Sigmoid colon (tissue), 6 donors: ENCODE measurements at regions not wholly inside any gene's neighbourhood (a gene's known extent, or its start where the extent isn't known, plus 50 kb on each side); places are given as distances from the start of the nearest gene placed in this dataset.

ENCODE experiments used
- DNase-seq: peaks from one replicate; pipeline ENCODE4 v3.0.0-alpha.2; 2019
- H3K27ac ChIP-seq, 4 donors: fragments of 200-600 bp; sonication (generic); one replicate each; pipeline ENCODE4 v1.5.1; 2016 to 2019; ENCODE audit warnings: mild to moderate bottlenecking in 1 of 4
- H3K27me3 ChIP-seq, 3 donors: fragments of 200-600 bp; sonication (generic); one replicate each; pipeline ENCODE4 v1.5.1; 2019; ENCODE audit warnings: mild to moderate bottlenecking in 1 of 3
- H3K36me3 ChIP-seq, 4 donors: fragments of 200-600 bp; sonication (generic); one replicate each; pipeline ENCODE4 v1.5.1; 2016 to 2019
- H3K4me1 ChIP-seq, 4 donors: fragments of 200-600 bp; sonication (generic); one replicate each; pipeline ENCODE4 v1.5.1; 2017 to 2019
- H3K4me3 ChIP-seq, 4 donors: fragments of 200-600 bp; sonication (generic); one replicate each; pipeline ENCODE4 v1.5.1; 2017 to 2019; ENCODE audit warnings: mild to moderate bottlenecking in 2 of 4, moderate library complexity in 1 of 4
- H3K9me3 ChIP-seq, 4 donors: fragments of 200-600 bp in 3 of 4; sonication (generic) in 3 of 4; one replicate each; pipeline versions ENCODE4 v1.5.1 to v1.6.1; 2013 to 2019
- CTCF ChIP-seq, 4 experiments: fragments of 450-650 bp in 3 of 4; fragments of 200-600 bp in 1 of 4; IDR thresholded peaks; one replicate each; pipeline ENCODE4 v1.5.1; 2016 to 2019; ENCODE audit warnings: antibody characterized with exemption in 4 of 4, mild to moderate bottlenecking in 3 of 4, moderate library complexity in 2 of 4
- EP300 ChIP-seq, 4 donors: sonication (generic); formaldehyde crosslinking; IDR thresholded peaks; one replicate each; pipeline ENCODE4 v1.6.1; 2017; ENCODE audit warnings: antibody characterized with exemption in 4 of 4
- POLR2A ChIP-seq, 2 donors: fragments of 450-650 bp; IDR thresholded peaks; one replicate each; pipeline ENCODE4 v1.6.1; 2016; ENCODE audit warnings: antibody characterized with exemption in 2 of 2, mild to moderate bottlenecking in 2 of 2, moderate library complexity in 2 of 2
- POLR2AphosphoS5 ChIP-seq, 4 donors: sonication (generic); formaldehyde crosslinking; IDR thresholded peaks; one replicate each; pipeline ENCODE4 v1.6.1; 2017; ENCODE audit warnings: antibody characterized with exemption in 4 of 4
- WGBS, 2 donors: extraction: QIAGEN DNeasy Blood & Tissue Kit; methylation state at CpG; one replicate each; pipeline ENCODE4 v1.1.7; 2013; 5-methylcytosine and 5-hydroxymethylcytosine counted together
- intact Hi-C: fragments of 100-400 bp; cut with DNase I; formaldehyde crosslinking; loops from one replicate; pipeline ENCODE4 v1.15.1; 2023
- donor health status: healthy with polysubstance abuse.
- donor health status: healthy.

GRCh38 chr5:67607958-67608357, 411.4 kb upstream of the CD180 start:
- intact Hi-C loops, result no loop called here
- Histone ChIP-seq H3K4me3 (no peak overlapping the region), H3K27ac (no peak overlapping the region), H3K4me1 (no peaks in the 10 kb centered on the region), H3K36me3 (no peaks in the 10 kb centered on the region), H3K27me3 (no peaks in the 10 kb centered on the region), H3K9me3 (no peaks in the 10 kb centered on the region)
- no peak for DNase-seq
- no peak for TF ChIP-seq CTCF (IDR thresholded peaks at IDR 0.05)
- no peak for TF ChIP-seq POLR2A (IDR thresholded peaks at IDR 0.05)
- TF ChIP-seq EP300 (IDR thresholded peaks at IDR 0.05), result no peak
- no peak for TF ChIP-seq POLR2AphosphoS5 (IDR thresholded peaks at IDR 0.05)
- WGBS, 2 donors, result 88 to 90% methylated on average over 5 of the region's 5 CpGs

- TF ChIP-seq POLR2A (IDR thresholded peaks at IDR 0.05) (no peak), EP300 (IDR thresholded peaks at IDR 0.05) (no peak), CTCF (IDR thresholded peaks at IDR 0.05) (no peak), POLR2AphosphoS5 (IDR thresholded peaks at IDR 0.05) (no peak)
- peaks cover 0 to 2% (median 0%) of the 10 kb centered on the region in 4 donors for H3K9me3 ChIP-seq
- WGBS, 2 donors, result 81 to 87% methylated on average over 2 of the region's 2 CpGs
- H3K27ac ChIP-seq, result no peak overlapping the region
- no peaks in the 10 kb centered on the region for H3K27me3 ChIP-seq
- no peak overlapping the region for H3K4me3 ChIP-seq
- no peaks in the 10 kb centered on the region for H3K36me3 ChIP-seq
- intact Hi-C loops, result no loop called here
- no peaks in the 10 kb centered on the region for H3K4me1 ChIP-seq
- DNase-seq, result no peak
These were observed 410.0 kb upstream of the CD180 start for GRCh38 chr5:67606586-67606947.

- no peak for TF ChIP-seq CTCF (IDR thresholded peaks at IDR 0.05)
- TF ChIP-seq POLR2AphosphoS5 (IDR thresholded peaks at IDR 0.05), result no peak
- no peak for TF ChIP-seq EP300 (IDR thresholded peaks at IDR 0.05)
- TF ChIP-seq POLR2A (IDR thresholded peaks at IDR 0.05), result no peak
- H3K4me1 ChIP-seq, result no peaks in the 10 kb centered on the region
- no peak overlapping the region for H3K27ac ChIP-seq
- no peaks in the 10 kb centered on the region for H3K36me3 ChIP-seq
- DNase-seq, result no peak
- no peaks in the 10 kb centered on the region for H3K27me3 ChIP-seq
- intact Hi-C loops, result no loop called here
- 20 to 64% methylated on average over 9 of the region's 9 CpGs for WGBS, 2 donors
- H3K4me3 ChIP-seq, result no peak overlapping the region
- H3K9me3 ChIP-seq, result peaks cover 0 to 2% (median 0%) of the 10 kb centered on the region in 4 donors
These were observed 409.4 kb upstream of the CD180 start for GRCh38 chr5:67605730-67606585.

GRCh38 chr5:67591491-67591890, 394.9 kb upstream of the CD180 start:
- Histone ChIP-seq H3K9me3 (no peaks in the 10 kb centered on the region), H3K4me1 (no peaks in the 10 kb centered on the region), H3K4me3 (no peak overlapping the region), H3K36me3 (no peaks in the 10 kb centered on the region), H3K27me3 (no peaks in the 10 kb centered on the region), H3K27ac (no peak overlapping the region)
- TF ChIP-seq CTCF (IDR thresholded peaks at IDR 0.05) (no peak), POLR2A (IDR thresholded peaks at IDR 0.05) (no peak)
- intact Hi-C loops, result no loop called here
- WGBS, 2 donors, result 84 to 93% methylated on average over 3 of the region's 3 CpGs
- DNase-seq, result no peak

GRCh38 chr5:67588389-67588788, 391.8 kb upstream of the CD180 start:
- no peak for DNase-seq
- Histone ChIP-seq H3K9me3 (no peaks in the 10 kb centered on the region), H3K4me3 (no peak overlapping the region), H3K27ac (no peak overlapping the region), H3K27me3 (no peaks in the 10 kb centered on the region), H3K4me1 (no peaks in the 10 kb centered on the region), H3K36me3 (no peaks in the 10 kb centered on the region)
- WGBS, 2 donors, result 54 to 91% methylated on average over 2 of the region's 2 CpGs
- intact Hi-C loops, result no loop called here
- TF ChIP-seq POLR2AphosphoS5 (IDR thresholded peaks at IDR 0.05) (no peak), EP300 (IDR thresholded peaks at IDR 0.05) (no peak), POLR2A (IDR thresholded peaks at IDR 0.05) (no peak), CTCF (IDR thresholded peaks at IDR 0.05) (no peak)
